ENCODE measurements at regions not wholly inside any gene's neighbourhood (a gene's known extent, or its start where the extent isn't known, plus 50 kb on each side); places are given as distances from the start of the nearest gene placed in this dataset.
A peak's percentile ranks its signal among the peaks of the same experiment; 100 is the strongest.

GRCh38 chr15:66947471-66947870 lies 117.9 kb upstream of the SMAD3 start:
- Histone ChIP-seq H3K27me3 (ENCODE audit: control insufficient read depth in 2 of 2, insufficient read depth in 2 of 2, low read length in 2 of 2) (peaks cover 0 to 9% of the 10 kb centered on the region in 2 experiments; a peak in 1 of 5 replicates), H3K4me3 (no peak overlapping the region), H4K20me1 (replicated peaks; ENCODE audit: control insufficient read depth, insufficient read depth, low read length) (no peaks in the 10 kb centered on the region), H3K9me3 (replicated peaks; ENCODE audit: control insufficient read depth, insufficient read depth, low read depth, low read length) (no peaks in the 10 kb centered on the region), H3K27ac (ENCODE audit: extremely low read depth, low read depth, low read length) (no peak overlapping the region), H3K36me3 (ENCODE audit: control insufficient read depth, insufficient read depth, low read length) (no peaks in the 10 kb centered on the region), H3K4me1 (replicated peaks in 1 of 2; ENCODE audit: control insufficient read depth in 2 of 2, insufficient read depth in 2 of 2, low read length in 2 of 2) (peaks cover 0 to 9% of the 10 kb centered on the region in 2 experiments; a peak in 1 of 5 replicates), H3K4me2 (ENCODE audit: insufficient read depth, low read length) (no peak overlapping the region), H3K79me2 (ENCODE audit: control insufficient read depth, insufficient read depth, low read length) (no peaks in the 10 kb centered on the region), H3K9ac (ENCODE audit: insufficient read depth in 1 of 2, low read depth in 2 of 2, low read length in 2 of 2) (no peak overlapping the region), H2AFZ (ENCODE audit: low read depth, low read length) (no peak overlapping the region), H3K9me1 (ENCODE audit: control insufficient read depth, insufficient read depth, low read length) (no peaks in the 10 kb centered on the region)
- DNase-seq (ENCODE audit: extremely low read depth in 1 of 4, low spot score in 3 of 4): no peak
- intact Hi-C loops (cut with micrococcal nuclease): loop anchor here (5.0 kb wide), 1 partner anchor 885 kb away; no protein-coding TSS in a partner anchor
- in situ Hi-C loops (cut with MboI): loop anchor here (5.0 to 10.0 kb wide), 2 partner anchors 355 to 477 kb away; no protein-coding TSS in a partner anchor
- POLR2A ChIA-PET: interaction anchor here (0.6 kb wide), 1 partner anchor 166 kb away, joined by 3 read pairs; no protein-coding TSS in a partner anchor
- no peak for TF ChIP-seq FOXK1 (CRISPR knock-in tag; IDR thresholded peaks at IDR 0.05; ENCODE audit: borderline replicate concordance)
- CTCF ChIA-PET (ENCODE audit: low intra/inter-chr PET ratio): interaction anchor here (0.6 to 2.9 kb wide), 4 partner anchors 234 to 884 kb away, joined by 3 to 50 read pairs (median 4); no protein-coding TSS in a partner anchor
- no peak for ATAC-seq
- WGBS (ENCODE audit: insufficient coverage, low coverage, missing lambda C conversion rate): 58% methylated on average over 11 of the region's 12 CpGs
- no TSS peak for BruUV-seq (replicated peaks)
- no peak for FAIRE-seq

DNA sequence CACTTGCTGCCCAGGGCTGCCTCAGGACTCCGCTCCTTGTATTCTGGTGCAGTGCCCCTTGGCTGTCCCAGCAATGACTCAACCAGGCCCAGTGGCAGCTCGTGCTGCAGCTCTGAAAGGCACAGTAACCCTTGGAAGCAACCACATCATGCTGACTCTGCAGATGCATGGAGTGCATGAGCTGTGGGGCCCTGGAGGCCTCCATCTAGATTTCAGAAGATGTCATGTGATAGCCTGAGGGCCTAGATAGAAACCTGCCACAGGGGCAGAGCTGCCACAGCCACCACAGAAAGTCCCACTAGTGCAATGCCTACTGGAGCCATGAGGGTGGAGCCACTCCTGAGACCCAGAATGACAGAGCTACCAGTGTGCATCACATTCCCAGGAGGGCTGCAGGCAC lies 117.1 kb upstream of the SMAD3 start:
- Histone ChIP-seq H3K27me3 (ENCODE audit: control insufficient read depth in 2 of 2, insufficient read depth in 2 of 2, low read length in 2 of 2) (peaks cover 0 to 6% of the 10 kb centered on the region in 2 experiments; a peak in 1 of 5 replicates), H2AFZ (ENCODE audit: low read depth, low read length) (peak overlapping the region; percentile 6; the same call in 1 of the 2 replicates), H3K4me2 (ENCODE audit: insufficient read depth, low read length) (no peak overlapping the region), H4K20me1 (replicated peaks; ENCODE audit: control insufficient read depth, insufficient read depth, low read length) (no peaks in the 10 kb centered on the region), H3K4me3 (no peak overlapping the region), H3K9me1 (ENCODE audit: control insufficient read depth, insufficient read depth, low read length) (no peaks in the 10 kb centered on the region), H3K36me3 (ENCODE audit: control insufficient read depth, insufficient read depth, low read length) (no peaks in the 10 kb centered on the region), H3K9me3 (replicated peaks; ENCODE audit: control insufficient read depth, insufficient read depth, low read depth, low read length) (no peaks in the 10 kb centered on the region), H3K9ac (ENCODE audit: insufficient read depth in 1 of 2, low read depth in 2 of 2, low read length in 2 of 2) (no peak overlapping the region), H3K4me1 (replicated peaks in 1 of 2; ENCODE audit: control insufficient read depth in 2 of 2, insufficient read depth in 2 of 2, low read length in 2 of 2) (peaks cover 0 to 9% of the 10 kb centered on the region in 2 experiments; a peak in 1 of 5 replicates), H3K27ac (ENCODE audit: extremely low read depth, low read depth, low read length) (no peak overlapping the region), H3K79me2 (ENCODE audit: control insufficient read depth, insufficient read depth, low read length) (no peaks in the 10 kb centered on the region)
- CTCF ChIA-PET (ENCODE audit: low intra/inter-chr PET ratio): interaction anchor here (0.6 kb wide), 1 partner anchor 487 kb away, joined by 3 read pairs; no protein-coding TSS in a partner anchor
- WGBS (ENCODE audit: insufficient coverage, low coverage, missing lambda C conversion rate): 38% methylated on average over 2 of the region's 2 CpGs
- DNase-seq (ENCODE audit: extremely low read depth in 1 of 4, low spot score in 3 of 4): no peak
- POLR2A ChIA-PET: interaction anchor here (0.6 to 1.3 kb wide), 3 partner anchors 8 to 1859 kb away, joined by 3 to 6 read pairs (median 3); no protein-coding TSS in a partner anchor
- in situ Hi-C loops (cut with MboI): loop anchor here (5.0 to 10.0 kb wide), 2 partner anchors 354 to 477 kb away; no protein-coding TSS in a partner anchor
- FAIRE-seq: no peak
- intact Hi-C loops (cut with micrococcal nuclease): loop anchor here (5.0 kb wide), 1 partner anchor 884 kb away; no protein-coding TSS in a partner anchor
- no TSS peak for BruUV-seq (replicated peaks)
- ATAC-seq: no peak
- TF ChIP-seq, protein P1, sequence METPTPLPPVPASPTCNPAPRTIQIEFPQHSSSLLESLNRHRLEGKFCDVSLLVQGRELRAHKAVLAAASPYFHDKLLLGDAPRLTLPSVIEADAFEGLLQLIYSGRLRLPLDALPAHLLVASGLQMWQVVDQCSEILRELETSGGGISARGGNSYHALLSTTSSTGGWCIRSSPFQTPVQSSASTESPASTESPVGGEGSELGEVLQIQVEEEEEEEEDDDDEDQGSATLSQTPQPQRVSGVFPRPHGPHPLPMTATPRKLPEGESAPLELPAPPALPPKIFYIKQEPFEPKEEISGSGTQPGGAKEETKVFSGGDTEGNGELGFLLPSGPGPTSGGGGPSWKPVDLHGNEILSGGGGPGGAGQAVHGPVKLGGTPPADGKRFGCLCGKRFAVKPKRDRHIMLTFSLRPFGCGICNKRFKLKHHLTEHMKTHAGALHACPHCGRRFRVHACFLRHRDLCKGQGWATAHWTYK (CRISPR knock-in tag; IDR thresholded peaks at IDR 0.05): peak; percentile 92; the same call in 1 of the 2 replicates
- TF ChIP-seq BHLHE40 (IDR thresholded peaks at IDR 0.05; ENCODE audit: low read length): peak; percentile 45; the same call in 1 of the 2 replicates
- TF ChIP-seq MAFG (tag; conservative IDR thresholded peaks at IDR 0.05): peak; percentile 84
- no peak for TF ChIP-seq TBL1XR1 (IDR thresholded peaks at IDR 0.05; ENCODE audit: low read length in 2 of 2)
- TF ChIP-seq C11orf30 (IDR thresholded peaks at IDR 0.05; ENCODE audit: low read depth): peak; percentile 85
- TF ChIP-seq, protein P2, sequence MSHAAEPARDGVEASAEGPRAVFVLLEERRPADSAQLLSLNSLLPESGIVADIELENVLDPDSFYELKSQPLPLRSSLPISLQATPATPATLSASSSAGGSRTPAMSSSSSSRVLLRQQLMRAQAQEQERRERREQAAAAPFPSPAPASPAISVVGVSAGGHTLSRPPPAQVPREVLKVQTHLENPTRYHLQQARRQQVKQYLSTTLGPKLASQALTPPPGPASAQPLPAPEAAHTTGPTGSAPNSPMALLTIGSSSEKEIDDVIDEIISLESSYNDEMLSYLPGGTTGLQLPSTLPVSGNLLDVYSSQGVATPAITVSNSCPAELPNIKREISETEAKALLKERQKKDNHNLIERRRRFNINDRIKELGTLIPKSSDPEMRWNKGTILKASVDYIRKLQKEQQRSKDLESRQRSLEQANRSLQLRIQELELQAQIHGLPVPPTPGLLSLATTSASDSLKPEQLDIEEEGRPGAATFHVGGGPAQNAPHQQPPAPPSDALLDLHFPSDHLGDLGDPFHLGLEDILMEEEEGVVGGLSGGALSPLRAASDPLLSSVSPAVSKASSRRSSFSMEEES (CRISPR knock-in tag; IDR thresholded peaks at IDR 0.05): peak; percentile 77
- peak; percentile 82 for TF ChIP-seq ZNF316 (IDR thresholded peaks at IDR 0.05)
- TF ChIP-seq, protein P3, sequence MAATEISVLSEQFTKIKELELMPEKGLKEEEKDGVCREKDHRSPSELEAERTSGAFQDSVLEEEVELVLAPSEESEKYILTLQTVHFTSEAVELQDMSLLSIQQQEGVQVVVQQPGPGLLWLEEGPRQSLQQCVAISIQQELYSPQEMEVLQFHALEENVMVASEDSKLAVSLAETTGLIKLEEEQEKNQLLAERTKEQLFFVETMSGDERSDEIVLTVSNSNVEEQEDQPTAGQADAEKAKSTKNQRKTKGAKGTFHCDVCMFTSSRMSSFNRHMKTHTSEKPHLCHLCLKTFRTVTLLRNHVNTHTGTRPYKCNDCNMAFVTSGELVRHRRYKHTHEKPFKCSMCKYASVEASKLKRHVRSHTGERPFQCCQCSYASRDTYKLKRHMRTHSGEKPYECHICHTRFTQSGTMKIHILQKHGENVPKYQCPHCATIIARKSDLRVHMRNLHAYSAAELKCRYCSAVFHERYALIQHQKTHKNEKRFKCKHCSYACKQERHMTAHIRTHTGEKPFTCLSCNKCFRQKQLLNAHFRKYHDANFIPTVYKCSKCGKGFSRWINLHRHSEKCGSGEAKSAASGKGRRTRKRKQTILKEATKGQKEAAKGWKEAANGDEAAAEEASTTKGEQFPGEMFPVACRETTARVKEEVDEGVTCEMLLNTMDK (IDR thresholded peaks at IDR 0.05; ENCODE audit: borderline replicate concordance, insufficient read depth, low read depth, low read length, poor library complexity, severe bottlenecking): no peak
